Thoracic aorta (tissue), 2 donors: ENCODE measurements at regions not wholly inside any gene's neighbourhood (a gene's known extent, or its start where the extent isn't known, plus 50 kb on each side); places are given as distances from the start of the nearest gene placed in this dataset.
"Not testable (repeated sequence)": the region's sequence is repeated elsewhere in the genome, so short reads cannot be mapped to it uniquely, and the experiment has no call there.

Source experiments
- ATAC-seq: fragments of 150-250 bp; one replicate; pipeline ENCODE4 v1.8.0; 2017; ENCODE audit warnings: low read depth; ENCODE audit not compliant: insufficient number of reproducible peaks, low FRiP score
- DNase-seq: peaks from one replicate; pipeline ENCODE4 v3.0.0-alpha.2; 2020; ENCODE audit warnings: low spot score
- H3K27ac ChIP-seq, 2 donors: fragments of 200-600 bp; sonication (generic); 1 replicate in 1 of 2; 2 replicates in 1 of 2; pipeline ENCODE4 v1.5.1; 2016; ENCODE audit warnings: mild to moderate bottlenecking in 2 of 2, moderate library complexity in 2 of 2
- H3K27me3 ChIP-seq: fragments of 200-600 bp; sonication (generic); replicated peaks from 2 replicates; pipeline ENCODE4 v1.6.0; 2016; ENCODE audit warnings: mild to moderate bottlenecking; ENCODE audit not compliant: insufficient read depth
- H3K36me3 ChIP-seq: fragments of 200-600 bp; sonication (generic); one replicate; pipeline ENCODE4 v1.5.1; 2016
- H3K4me1 ChIP-seq, 2 donors: fragments of 200-600 bp; sonication (generic); 1 replicate in 1 of 2; 2 replicates in 1 of 2; pipeline versions ENCODE4 v1.5.1 to v1.6.0; 2016; ENCODE audit warnings: low read depth in 2 of 2, mild to moderate bottlenecking in 1 of 2; ENCODE audit not compliant: control insufficient read depth in 1 of 2
- H3K4me3 ChIP-seq: fragments of 200-600 bp; sonication (generic); 2 replicates; pipeline ENCODE4 v1.5.1; 2016; ENCODE audit warnings: mild to moderate bottlenecking
- H3K9me3 ChIP-seq: fragments of 200-600 bp; sonication (generic); 2 replicates; pipeline ENCODE4 v1.5.1; 2016
- CTCF ChIP-seq: fragments of 200-600 bp; sonication (generic); IDR thresholded peaks from one replicate; pipeline ENCODE4 v1.5.1; 2019; ENCODE audit warnings: antibody characterized with exemption

- H3K27me3 ChIP-seq: no peaks in the 10 kb centered on the region
- H3K4me1 ChIP-seq: peaks cover 3 to 15% of the 10 kb centered on the region in 2 donors
- no peak for ATAC-seq
- no peaks in the 10 kb centered on the region for H3K36me3 ChIP-seq
- no peak for TF ChIP-seq CTCF
- H3K4me3 ChIP-seq: no peak overlapping the region
- no peak overlapping the region for H3K27ac ChIP-seq
- DNase-seq: no peak
- H3K9me3 ChIP-seq: no peaks in the 10 kb centered on the region
Observed at GRCh38 chr20:48124181-48124782, 339.0 kb upstream of the SULF2 start.

- Histone ChIP-seq H3K27ac (no peak overlapping the region), H3K27me3 (no peaks in the 10 kb centered on the region), H3K4me3 (no peak overlapping the region), H3K9me3 (no peaks in the 10 kb centered on the region), H3K4me1 (no peaks in the 10 kb centered on the region), H3K36me3 (no peaks in the 10 kb centered on the region)
- ATAC-seq (no peak), DNase-seq (no peak)
- TF ChIP-seq CTCF: no peak
Observed at GRCh38 chr20:48120120-48120519, 334.8 kb upstream of the SULF2 start.

- H3K4me3 ChIP-seq, H3K4me1 ChIP-seq, H3K36me3 ChIP-seq, H3K27ac ChIP-seq, H3K27me3 ChIP-seq, ATAC-seq, H3K9me3 ChIP-seq, DNase-seq: not testable (repeated sequence)
Observed at GRCh38 chr20:48119389-48119788, 334.1 kb upstream of the SULF2 start.

- Histone ChIP-seq H3K4me3 (no peak overlapping the region), H3K4me1 (no peaks in the 10 kb centered on the region), H3K9me3 (no peaks in the 10 kb centered on the region), H3K36me3 (no peaks in the 10 kb centered on the region), H3K27ac (no peak overlapping the region), H3K27me3 (no peaks in the 10 kb centered on the region)
- TF ChIP-seq CTCF: no peak
- no peak for ATAC-seq
- DNase-seq: no peak
Observed at GRCh38 chr20:48115502-48115901, 330.2 kb upstream of the SULF2 start.

- Histone ChIP-seq H3K9me3 (no peaks in the 10 kb centered on the region), H3K27ac (no peak overlapping the region), H3K27me3 (no peaks in the 10 kb centered on the region), H3K4me1 (no peaks in the 10 kb centered on the region), H3K36me3 (no peaks in the 10 kb centered on the region), H3K4me3 (no peak overlapping the region)
- no peak for TF ChIP-seq CTCF
- ATAC-seq (no peak), DNase-seq (no peak)
Observed at GRCh38 chr20:48107560-48107959, 322.3 kb upstream of the SULF2 start.

- no peaks in the 10 kb centered on the region for H3K4me1 ChIP-seq
- H3K9me3 ChIP-seq: no peaks in the 10 kb centered on the region
- H3K27me3 ChIP-seq: no peaks in the 10 kb centered on the region
- no peak for TF ChIP-seq CTCF
- DNase-seq (no peak), ATAC-seq (no peak)
- no peak overlapping the region for H3K27ac ChIP-seq
- no peaks in the 10 kb centered on the region for H3K36me3 ChIP-seq
- H3K4me3 ChIP-seq: no peak overlapping the region
Observed at GRCh38 chr20:48106428-48106827, 321.1 kb upstream of the SULF2 start.
